Neural cell (in vitro differentiated cells): ENCODE measurements at regions not wholly inside any gene's neighbourhood (a gene's known extent, or its start where the extent isn't known, plus 50 kb on each side); places are given as distances from the start of the nearest gene placed in this dataset.

Source experiments
- POLR2AphosphoS5 ChIP-seq: IDR thresholded peaks from 2 replicates; pipeline ENCODE4 v1.6.1; 2012
- REST ChIP-seq: IDR thresholded peaks from 2 replicates; pipeline ENCODE4 v1.6.1; 2012; ENCODE audit warnings: borderline replicate concordance

- TF ChIP-seq REST = no peak
- no peak for TF ChIP-seq POLR2AphosphoS5
Observed at GRCh38 chr12:78308701-78309100, 478.0 kb downstream of the NAV3 start.
